Astrocyte (in vitro differentiated cells and primary cell): ENCODE measurements at regions not wholly inside any gene's neighbourhood (a gene's known extent, or its start where the extent isn't known, plus 50 kb on each side); places are given as distances from the start of the nearest gene placed in this dataset.

Experiments
- DNase-seq: peaks from one replicate; pipeline ENCODE4 v3.0.0-alpha.2; 2010; ENCODE audit warnings: low read depth
- FAIRE-seq: peaks from 2 replicates; lab custom pipeline; 2011; peaks lifted over from hg19 to GRCh38; lab: Jason Lieb, UNC
- H2AFZ ChIP-seq: 2 replicates; pipeline ENCODE4 v1.6.0; 2012; ENCODE audit warnings: low read depth, low read length, inconsistent platforms
- H3K27ac ChIP-seq: 2 replicates; pipeline ENCODE4 v1.5.1; 2011; ENCODE audit warnings: low read depth, low read length, inconsistent platforms
- H3K27me3 ChIP-seq: 2 replicates; pipeline ENCODE4 v1.6.0; 2011; ENCODE audit warnings: low read length, inconsistent platforms; ENCODE audit not compliant: insufficient read depth
- H3K36me3 ChIP-seq: 2 replicates; pipeline ENCODE4 v1.5.1; 2011; ENCODE audit warnings: low read length, inconsistent platforms; ENCODE audit not compliant: insufficient read depth
- H3K4me1 ChIP-seq: 2 replicates; pipeline ENCODE4 v1.5.1; 2011; ENCODE audit warnings: low read length, inconsistent platforms; ENCODE audit not compliant: insufficient read depth
- H3K4me2 ChIP-seq: 2 replicates; pipeline ENCODE4 v1.6.0; 2012; ENCODE audit warnings: low read length, inconsistent platforms
- H3K4me3 ChIP-seq: 2 replicates; pipeline ENCODE4 v1.5.1; 2011; ENCODE audit warnings: low read depth, mild to moderate bottlenecking, low read length, inconsistent platforms; ENCODE audit not compliant: insufficient read depth
- H3K79me2 ChIP-seq: 2 replicates; pipeline ENCODE4 v1.6.0; 2012; ENCODE audit warnings: mild to moderate bottlenecking, low read length, inconsistent platforms; ENCODE audit not compliant: insufficient read depth
- H3K9ac ChIP-seq: 2 replicates; pipeline ENCODE4 v1.6.0; 2012; ENCODE audit warnings: mild to moderate bottlenecking, low read length, inconsistent platforms
- H3K9me3 ChIP-seq: 2 replicates; pipeline ENCODE4 v1.5.1; 2012; ENCODE audit warnings: low read depth, mild to moderate bottlenecking, low read length, inconsistent platforms; ENCODE audit not compliant: insufficient read depth
- H4K20me1 ChIP-seq: 2 replicates; pipeline ENCODE4 v1.6.0; 2012; ENCODE audit warnings: low read length, inconsistent platforms; ENCODE audit not compliant: insufficient read depth
- H3K27ac Mint-ChIP-seq: one replicate; pipeline ENCODE4 v1.8.0; 2021; ENCODE audit warnings: mild to moderate bottlenecking, mixed read lengths; ENCODE audit not compliant: unreplicated experiment
- H3K27me3 Mint-ChIP-seq: one replicate; pipeline ENCODE4 v1.8.0; 2021; ENCODE audit warnings: low read depth, mixed read lengths; ENCODE audit not compliant: unreplicated experiment
- H3K36me3 Mint-ChIP-seq: one replicate; pipeline ENCODE4 v1.8.0; 2021; ENCODE audit warnings: low read depth, mixed read lengths; ENCODE audit not compliant: unreplicated experiment
- H3K4me1 Mint-ChIP-seq: one replicate; pipeline ENCODE4 v1.8.0; 2021; ENCODE audit warnings: low read depth, mixed read lengths; ENCODE audit not compliant: unreplicated experiment
- H3K4me3 Mint-ChIP-seq: one replicate; pipeline ENCODE4 v1.8.0; 2021; ENCODE audit warnings: mild to moderate bottlenecking, moderate library complexity, mixed read lengths; ENCODE audit not compliant: unreplicated experiment
- H3K9me3 Mint-ChIP-seq: one replicate; pipeline ENCODE4 v1.8.0; 2021; ENCODE audit warnings: mild to moderate bottlenecking, mixed read lengths; ENCODE audit not compliant: unreplicated experiment
- CTCF ChIP-seq: IDR thresholded peaks from 2 replicates; pipeline ENCODE4 v1.5.1; 2011; ENCODE audit warnings: low read depth, mild to moderate bottlenecking, inconsistent platforms, low read length, moderate library complexity; ENCODE audit not compliant: insufficient read depth
- EZH2 ChIP-seq: IDR thresholded peaks from 2 replicates; pipeline ENCODE4 v1.6.1; 2012; ENCODE audit warnings: mild to moderate bottlenecking, low read length, inconsistent platforms; ENCODE audit not compliant: insufficient read depth

- TF ChIP-seq CTCF (no peak), EZH2 (no peak)
- H2AFZ ChIP-seq: no peak overlapping the region
- Mint-ChIP-seq H3K9me3 (no peaks in the 10 kb centered on the region), H3K4me1 (no peaks in the 10 kb centered on the region), H3K36me3 (no peaks in the 10 kb centered on the region), H3K27ac (no peak overlapping the region), H3K4me3 (no peak overlapping the region), H3K27me3 (peaks cover 38% of the 10 kb centered on the region)
- DNase-seq (no peak), FAIRE-seq (no peak)
- no peaks in the 10 kb centered on the region for H4K20me1 ChIP-seq
- no peaks in the 10 kb centered on the region for H3K4me1 ChIP-seq
- no peaks in the 10 kb centered on the region for H3K9me3 ChIP-seq
- H3K36me3 ChIP-seq: no peaks in the 10 kb centered on the region
- H3K9ac ChIP-seq: no peak overlapping the region
- H3K4me2 ChIP-seq: no peak overlapping the region
- H3K27me3 ChIP-seq: no peaks in the 10 kb centered on the region
- H3K4me3 ChIP-seq: no peak overlapping the region
- no peak overlapping the region for H3K27ac ChIP-seq
- H3K79me2 ChIP-seq: no peaks in the 10 kb centered on the region
Observed at GRCh38 chr22:49224243-49224642, 603.4 kb downstream of the BRD1 start.

GRCh38 chr22:49218142-49218541 is 609.5 kb downstream of the BRD1 start:
- Histone ChIP-seq H3K4me1 (no peaks in the 10 kb centered on the region), H3K9ac (no peak overlapping the region), H2AFZ (no peak overlapping the region), H3K9me3 (peaks cover under 1% of the 10 kb centered on the region), H3K27ac (no peak overlapping the region), H3K79me2 (no peaks in the 10 kb centered on the region), H3K36me3 (no peaks in the 10 kb centered on the region), H3K4me2 (no peak overlapping the region), H3K27me3 (no peaks in the 10 kb centered on the region), H4K20me1 (no peaks in the 10 kb centered on the region), H3K4me3 (no peak overlapping the region)
- FAIRE-seq (no peak), DNase-seq (no peak)
- Mint-ChIP-seq H3K36me3 (no peaks in the 10 kb centered on the region), H3K4me1 (no peaks in the 10 kb centered on the region), H3K9me3 (peaks cover 10% of the 10 kb centered on the region), H3K27me3 (peaks cover 13% of the 10 kb centered on the region), H3K4me3 (no peak overlapping the region), H3K27ac (no peak overlapping the region)
- TF ChIP-seq EZH2: no peak
- no peak for TF ChIP-seq CTCF

- Histone ChIP-seq H3K27ac (no peak overlapping the region), H3K4me1 (no peaks in the 10 kb centered on the region), H4K20me1 (no peaks in the 10 kb centered on the region), H3K36me3 (no peaks in the 10 kb centered on the region), H2AFZ (no peak overlapping the region), H3K4me2 (no peak overlapping the region), H3K4me3 (no peak overlapping the region), H3K9ac (no peak overlapping the region), H3K9me3 (peaks cover 4% of the 10 kb centered on the region), H3K27me3 (no peaks in the 10 kb centered on the region), H3K79me2 (no peaks in the 10 kb centered on the region)
- no peak overlapping the region for H3K27ac Mint-ChIP-seq
- DNase-seq (no peak), FAIRE-seq (no peak)
- no peak for TF ChIP-seq CTCF
- no peak for TF ChIP-seq EZH2
- peaks cover 22% of the 10 kb centered on the region for H3K27me3 Mint-ChIP-seq
- H3K4me3 Mint-ChIP-seq: no peak overlapping the region
- no peaks in the 10 kb centered on the region for H3K4me1 Mint-ChIP-seq
- peaks cover 10% of the 10 kb centered on the region for H3K9me3 Mint-ChIP-seq
- H3K36me3 Mint-ChIP-seq: no peaks in the 10 kb centered on the region
Observed at GRCh38 chr22:49216579-49216978, 611.1 kb downstream of the BRD1 start.
